KMS-11 (cell line): ENCODE measurements at regions not wholly inside any gene's neighbourhood (a gene's known extent, or its start where the extent isn't known, plus 50 kb on each side); places are given as distances from the start of the nearest gene placed in this dataset.

Experiments used
- H2AFZ ChIP-seq: fragments of 200-600 bp; sonication (generic); 2 replicates; pipeline ENCODE4 v1.6.1; 2016; ENCODE audit warnings: antibody characterized with exemption, mixed run types, low read depth
- H3K27ac ChIP-seq: fragments of 200-600 bp; sonication (generic); 2 replicates; pipeline ENCODE4 v1.6.1; 2016; ENCODE audit warnings: mild to moderate bottlenecking, mixed run types
- H3K27me3 ChIP-seq: fragments of 200-600 bp; sonication (generic); 2 replicates; pipeline ENCODE4 v1.6.1; 2017; ENCODE audit warnings: mild to moderate bottlenecking, low read depth, mixed run types, moderate library complexity; ENCODE audit not compliant: insufficient read depth
- H3K36me3 ChIP-seq: fragments of 200-600 bp; sonication (generic); 2 replicates; pipeline ENCODE4 v1.6.1; 2017; ENCODE audit warnings: mild to moderate bottlenecking, mixed run types; ENCODE audit not compliant: insufficient read depth
- H3K4me1 ChIP-seq: fragments of 200-600 bp; sonication (generic); 2 replicates; pipeline ENCODE4 v1.6.1; 2016; ENCODE audit warnings: mild to moderate bottlenecking, low read depth, mixed run types; ENCODE audit not compliant: poor library complexity, severe bottlenecking
- H3K4me2 ChIP-seq: fragments of 200-600 bp; sonication (generic); 2 replicates; pipeline ENCODE4 v1.7.0; 2016; ENCODE audit warnings: mild to moderate bottlenecking, mixed run types
- H3K4me3 ChIP-seq: fragments of 200-600 bp; sonication (generic); IDR thresholded peaks from 2 replicates; pipeline ENCODE4 v1.6.1; 2017; ENCODE audit warnings: low read depth, low read length, mixed read lengths; ENCODE audit not compliant: insufficient read depth
- H3K79me2 ChIP-seq: fragments of 200-600 bp; sonication (generic); 2 replicates; pipeline ENCODE4 v1.6.1; 2016; ENCODE audit warnings: low read depth, mixed run types; ENCODE audit not compliant: insufficient read depth
- H3K9ac ChIP-seq: fragments of 200-600 bp; sonication (generic); 2 replicates; pipeline ENCODE4 v1.6.1; 2016; ENCODE audit warnings: mild to moderate bottlenecking, mixed run types
- H4K20me1 ChIP-seq: fragments of 200-600 bp; sonication (generic); 2 replicates; pipeline ENCODE4 v1.6.1; 2016; ENCODE audit warnings: mild to moderate bottlenecking, mixed run types; ENCODE audit not compliant: insufficient read depth
- TF ChIP-seq, protein P1 (sequence below): fragments of 200-600 bp; sonication (generic); conservative IDR thresholded peaks from 2 replicates; pipeline ENCODE4 v1.6.1; 2017; ENCODE audit warnings: low read depth, mild to moderate bottlenecking, antibody characterized with exemption, low read length, moderate library complexity, mixed read lengths

GRCh38 chr2:145740302-145740701, 1220.4 kb upstream of the ZEB2 start:
- no peaks in the 10 kb centered on the region for H3K27me3 ChIP-seq
- no peak overlapping the region for H3K4me2 ChIP-seq
- H3K9ac ChIP-seq, result no peak overlapping the region
- H3K4me3 ChIP-seq, result no peak overlapping the region
- H2AFZ ChIP-seq, result no peak overlapping the region
- H3K4me1 ChIP-seq, result no peaks in the 10 kb centered on the region
- no peaks in the 10 kb centered on the region for H4K20me1 ChIP-seq
- H3K36me3 ChIP-seq, result no peaks in the 10 kb centered on the region
- TF ChIP-seq, protein P1, sequence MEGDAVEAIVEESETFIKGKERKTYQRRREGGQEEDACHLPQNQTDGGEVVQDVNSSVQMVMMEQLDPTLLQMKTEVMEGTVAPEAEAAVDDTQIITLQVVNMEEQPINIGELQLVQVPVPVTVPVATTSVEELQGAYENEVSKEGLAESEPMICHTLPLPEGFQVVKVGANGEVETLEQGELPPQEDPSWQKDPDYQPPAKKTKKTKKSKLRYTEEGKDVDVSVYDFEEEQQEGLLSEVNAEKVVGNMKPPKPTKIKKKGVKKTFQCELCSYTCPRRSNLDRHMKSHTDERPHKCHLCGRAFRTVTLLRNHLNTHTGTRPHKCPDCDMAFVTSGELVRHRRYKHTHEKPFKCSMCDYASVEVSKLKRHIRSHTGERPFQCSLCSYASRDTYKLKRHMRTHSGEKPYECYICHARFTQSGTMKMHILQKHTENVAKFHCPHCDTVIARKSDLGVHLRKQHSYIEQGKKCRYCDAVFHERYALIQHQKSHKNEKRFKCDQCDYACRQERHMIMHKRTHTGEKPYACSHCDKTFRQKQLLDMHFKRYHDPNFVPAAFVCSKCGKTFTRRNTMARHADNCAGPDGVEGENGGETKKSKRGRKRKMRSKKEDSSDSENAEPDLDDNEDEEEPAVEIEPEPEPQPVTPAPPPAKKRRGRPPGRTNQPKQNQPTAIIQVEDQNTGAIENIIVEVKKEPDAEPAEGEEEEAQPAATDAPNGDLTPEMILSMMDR, result no peak
- H3K27ac ChIP-seq, result no peak overlapping the region
- H3K79me2 ChIP-seq, result no peaks in the 10 kb centered on the region

GRCh38 chr2:145739681-145740080, 1219.8 kb upstream of the ZEB2 start:
- Histone ChIP-seq H3K27ac (no peak overlapping the region), H3K4me1 (no peaks in the 10 kb centered on the region), H3K79me2 (no peaks in the 10 kb centered on the region), H2AFZ (no peak overlapping the region), H3K9ac (no peak overlapping the region), H3K4me2 (no peak overlapping the region), H4K20me1 (no peaks in the 10 kb centered on the region), H3K36me3 (no peaks in the 10 kb centered on the region), H3K27me3 (no peaks in the 10 kb centered on the region), H3K4me3 (no peak overlapping the region)
- TF ChIP-seq, protein P1, result no peak

DNA sequence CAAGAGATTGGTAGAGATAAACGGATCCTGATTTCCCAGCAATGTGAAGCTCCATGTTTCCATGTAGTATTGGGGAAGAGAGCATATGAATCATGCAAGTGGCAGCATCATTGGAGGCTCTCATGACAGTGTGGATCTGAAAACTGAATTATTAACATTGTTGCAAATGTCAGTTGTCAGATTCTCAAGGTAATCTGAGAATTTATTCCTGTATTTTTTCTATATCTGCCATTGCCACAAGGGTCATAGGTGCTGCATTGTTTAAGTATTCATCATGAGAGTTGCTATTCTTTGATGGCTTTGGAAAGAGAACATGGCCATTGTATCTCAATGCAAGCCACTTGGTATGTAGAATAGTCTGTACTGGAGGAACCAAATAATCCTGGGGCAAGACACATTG, 1217.0 kb upstream of the ZEB2 start:
- Histone ChIP-seq H3K27me3 (no peaks in the 10 kb centered on the region), H3K36me3 (no peaks in the 10 kb centered on the region), H3K9ac (no peak overlapping the region), H3K4me3 (no peak overlapping the region), H3K27ac (no peak overlapping the region), H3K4me1 (no peaks in the 10 kb centered on the region), H4K20me1 (no peaks in the 10 kb centered on the region), H3K4me2 (no peak overlapping the region), H3K79me2 (no peaks in the 10 kb centered on the region), H2AFZ (no peak overlapping the region)
- TF ChIP-seq, protein P1, result no peak

DNA sequence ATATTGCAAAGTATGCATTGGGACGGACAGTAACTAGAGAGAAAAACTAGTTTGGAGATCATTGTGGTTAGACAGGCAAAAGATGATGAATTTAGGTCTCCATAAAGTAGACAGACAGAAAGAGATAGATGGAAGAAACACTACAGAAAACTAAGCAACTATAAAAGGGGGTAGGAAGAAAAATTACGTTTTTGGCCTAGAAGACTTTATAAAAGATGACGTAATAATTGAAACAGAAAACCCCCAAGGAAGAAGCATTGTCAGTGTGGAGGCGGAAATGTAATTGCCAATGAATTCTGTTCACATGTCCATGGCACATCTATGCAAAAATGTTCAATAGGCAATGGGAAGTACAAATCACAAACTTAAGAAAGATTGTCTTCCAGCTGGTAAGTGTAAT, 1211.5 kb upstream of the ZEB2 start:
- Histone ChIP-seq H3K9ac (no peak overlapping the region), H3K27me3 (no peaks in the 10 kb centered on the region), H3K4me1 (no peaks in the 10 kb centered on the region), H4K20me1 (no peaks in the 10 kb centered on the region), H3K4me3 (no peak overlapping the region), H2AFZ (no peak overlapping the region), H3K27ac (no peak overlapping the region), H3K4me2 (no peak overlapping the region), H3K79me2 (no peaks in the 10 kb centered on the region), H3K36me3 (no peaks in the 10 kb centered on the region)
- TF ChIP-seq, protein P1, result no peak
